Left lung (tissue), 4 donors: ENCODE measurements at regions not wholly inside any gene's neighbourhood (a gene's known extent, or its start where the extent isn't known, plus 50 kb on each side); places are given as distances from the start of the nearest gene placed in this dataset.

ENCODE experiments used
- ATAC-seq: fragments of 200-7000 bp; cut with Tn5 transposase; one replicate; pipeline ENCODE4 v1.9.1; 2020; ENCODE audit warnings: moderate library complexity
- DNase-seq, 4 donors: peaks; one replicate each; pipeline ENCODE4 v3.0.0-alpha.2; 2013 to 2020
- H3K27ac ChIP-seq, 2 donors: fragments of 200-600 bp; sonication (generic) in 1 of 2; one replicate each; pipeline versions ENCODE4 v1.5.0 to v1.8.0; 2020 to 2021
- H3K27me3 ChIP-seq, 2 donors: fragments of 200-600 bp; sonication (generic) in 1 of 2; one replicate each; pipeline versions ENCODE4 v1.5.0 to v1.8.0; 2020 to 2021
- H3K36me3 ChIP-seq, 2 donors: fragments of 200-600 bp; sonication (generic) in 1 of 2; one replicate each; pipeline versions ENCODE4 v1.5.0 to v1.8.0; 2020 to 2021
- H3K4me1 ChIP-seq, 2 donors: fragments of 200-600 bp; one replicate each; pipeline ENCODE4 v1.8.0; 2021
- H3K4me3 ChIP-seq, 2 donors: fragments of 200-600 bp; sonication (generic) in 1 of 2; one replicate each; pipeline versions ENCODE4 v1.5.0 to v1.8.0; 2020 to 2021; ENCODE audit warnings: mild to moderate bottlenecking in 1 of 2
- H3K9me3 ChIP-seq, 2 donors: fragments of 200-600 bp; sonication (generic) in 1 of 2; one replicate each; pipeline versions ENCODE4 v1.5.0 to v1.8.0; 2020 to 2021
- intact Hi-C, 2 donors: fragments of 100-400 bp; cut with DNase I; formaldehyde crosslinking; loops; one replicate each; pipeline versions ENCODE4 v1.11.2 to v1.14.2; 2022
- TF ChIP-seq, protein P1 (sequence below), 2 donors: fragments of 200-600 bp; sonication (generic) in 1 of 2; IDR thresholded peaks; one replicate each; pipeline versions ENCODE4 v1.5.0 to v1.8.0; 2021; ENCODE audit warnings: antibody characterized with exemption in 2 of 2
- donor health status: DM: no; HTN: yes; CAD: no.
- donor health status: DM: no; HTN: no; CAD: no.

- Histone ChIP-seq H3K4me1 (no peaks in the 10 kb centered on the region), H3K4me3 (no peak overlapping the region), H3K27ac (no peak overlapping the region), H3K9me3 (no peaks in the 10 kb centered on the region), H3K36me3 (no peaks in the 10 kb centered on the region), H3K27me3 (no peaks in the 10 kb centered on the region)
- intact Hi-C loops = loop anchor here in 1 of 2 donors (10.0 kb wide), 1 partner anchor 49 kb away; the partner anchor contains the start of gene KALRN
- no peak for DNase-seq
- no peak for ATAC-seq
- TF ChIP-seq, protein P1, sequence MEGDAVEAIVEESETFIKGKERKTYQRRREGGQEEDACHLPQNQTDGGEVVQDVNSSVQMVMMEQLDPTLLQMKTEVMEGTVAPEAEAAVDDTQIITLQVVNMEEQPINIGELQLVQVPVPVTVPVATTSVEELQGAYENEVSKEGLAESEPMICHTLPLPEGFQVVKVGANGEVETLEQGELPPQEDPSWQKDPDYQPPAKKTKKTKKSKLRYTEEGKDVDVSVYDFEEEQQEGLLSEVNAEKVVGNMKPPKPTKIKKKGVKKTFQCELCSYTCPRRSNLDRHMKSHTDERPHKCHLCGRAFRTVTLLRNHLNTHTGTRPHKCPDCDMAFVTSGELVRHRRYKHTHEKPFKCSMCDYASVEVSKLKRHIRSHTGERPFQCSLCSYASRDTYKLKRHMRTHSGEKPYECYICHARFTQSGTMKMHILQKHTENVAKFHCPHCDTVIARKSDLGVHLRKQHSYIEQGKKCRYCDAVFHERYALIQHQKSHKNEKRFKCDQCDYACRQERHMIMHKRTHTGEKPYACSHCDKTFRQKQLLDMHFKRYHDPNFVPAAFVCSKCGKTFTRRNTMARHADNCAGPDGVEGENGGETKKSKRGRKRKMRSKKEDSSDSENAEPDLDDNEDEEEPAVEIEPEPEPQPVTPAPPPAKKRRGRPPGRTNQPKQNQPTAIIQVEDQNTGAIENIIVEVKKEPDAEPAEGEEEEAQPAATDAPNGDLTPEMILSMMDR (IDR thresholded peaks at IDR 0.05) = no peak
Observed at GRCh38 chr3:124084022-124084881, 92.3 kb upstream of the ROPN1 start.

DNA sequence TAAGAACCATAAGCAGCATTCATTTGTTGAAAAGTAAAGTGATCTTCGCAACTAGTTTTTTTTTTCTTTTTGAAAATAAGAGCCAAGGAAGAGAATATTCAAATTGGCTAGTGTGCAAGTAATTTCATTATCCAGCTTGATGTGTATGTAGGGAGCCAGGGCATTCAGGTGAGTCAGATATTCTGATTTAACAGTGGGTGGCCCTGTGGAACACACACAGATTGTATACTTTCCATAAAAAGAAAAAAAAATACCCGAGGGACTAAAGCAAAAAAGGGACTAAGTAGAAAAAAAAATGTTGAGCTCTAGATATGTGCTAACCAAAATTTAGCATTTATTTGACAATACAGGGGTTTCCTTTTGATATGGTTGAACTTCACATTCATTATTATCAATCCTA is 96.9 kb upstream of the ROPN1 start:
- Histone ChIP-seq H3K9me3 (no peaks in the 10 kb centered on the region), H3K4me1 (no peaks in the 10 kb centered on the region), H3K4me3 (no peak overlapping the region), H3K36me3 (no peaks in the 10 kb centered on the region), H3K27ac (no peak overlapping the region), H3K27me3 (no peaks in the 10 kb centered on the region)
- TF ChIP-seq, protein P1 (IDR thresholded peaks at IDR 0.05) = no peak
- intact Hi-C loops = loop anchor here in 1 of 2 donors (10.0 kb wide), 1 partner anchor 54 kb away; the partner anchor contains the start of gene KALRN
- ATAC-seq (no peak), DNase-seq (no peak)

DNA sequence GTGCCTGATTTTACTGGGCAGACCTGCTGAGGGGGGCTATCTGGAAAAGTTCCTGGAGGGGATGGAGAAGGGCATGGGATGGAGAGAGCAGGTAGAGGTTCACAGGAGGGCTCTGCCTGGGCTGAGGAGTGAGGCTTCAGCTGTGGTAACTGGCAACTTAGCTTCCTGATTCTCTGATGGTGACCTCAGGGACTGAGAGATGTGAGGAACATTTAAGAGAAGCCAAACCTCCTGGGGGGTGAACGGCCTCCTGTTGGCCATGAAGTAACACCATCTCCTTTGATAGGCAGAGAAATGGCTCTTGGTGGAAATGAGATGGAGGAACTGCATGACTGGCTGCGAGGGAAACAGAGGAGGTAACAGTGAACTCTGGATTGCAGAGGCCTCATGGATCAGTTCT is 97.3 kb upstream of the ROPN1 start:
- Histone ChIP-seq H3K27me3 (no peaks in the 10 kb centered on the region), H3K27ac (no peak overlapping the region), H3K4me3 (no peak overlapping the region), H3K9me3 (no peaks in the 10 kb centered on the region), H3K4me1 (no peaks in the 10 kb centered on the region), H3K36me3 (no peaks in the 10 kb centered on the region)
- intact Hi-C loops = loop anchor here in 1 of 2 donors (10.0 kb wide), 1 partner anchor 54 kb away; the partner anchor contains the start of gene KALRN
- TF ChIP-seq, protein P1 (IDR thresholded peaks at IDR 0.05) = no peak
- DNase-seq = no peak
- ATAC-seq = no peak

- Histone ChIP-seq H3K4me1 (no peaks in the 10 kb centered on the region), H3K27me3 (no peaks in the 10 kb centered on the region), H3K9me3 (no peaks in the 10 kb centered on the region), H3K27ac (no peak overlapping the region), H3K4me3 (no peak overlapping the region), H3K36me3 (no peaks in the 10 kb centered on the region)
- ATAC-seq = no peak
- intact Hi-C loops = no loop called here
- DNase-seq = no peak
- TF ChIP-seq, protein P1 (IDR thresholded peaks at IDR 0.05) = no peak
Observed at GRCh38 chr3:124091716-124092115, 99.8 kb upstream of the ROPN1 start.

- DNase-seq (no peak), ATAC-seq (no peak)
- Histone ChIP-seq H3K4me3 (no peak overlapping the region), H3K36me3 (no peaks in the 10 kb centered on the region), H3K4me1 (no peaks in the 10 kb centered on the region), H3K27me3 (no peaks in the 10 kb centered on the region), H3K27ac (no peak overlapping the region), H3K9me3 (no peaks in the 10 kb centered on the region)
- intact Hi-C loops = no loop called here
- TF ChIP-seq, protein P1 (IDR thresholded peaks at IDR 0.05) = no peak
Observed at GRCh38 chr3:124092811-124093210, 100.9 kb upstream of the ROPN1 start.
